Stimulated activated CD8-positive, alpha-beta memory T cell treated with anti-CD3 and anti-CD28 coated beads, Interleukin-7, amount 100 ng/mL, for 24 hours (primary cell): ENCODE measurements at regions not wholly inside any gene's neighbourhood (a gene's known extent, or its start where the extent isn't known, plus 50 kb on each side); places are given as distances from the start of the nearest gene placed in this dataset.
"Not testable (repeated sequence)": the region's sequence is repeated elsewhere in the genome, so short reads cannot be mapped to it uniquely, and the experiment has no call there.

Experiments used
- DNase-seq: peaks from one replicate; pipeline ENCODE4 v3.0.0-alpha.2; 2020; ENCODE audit warnings: low read depth

GRCh38 chr9:16278326-16278999 lies 592.0 kb downstream of the BNC2 start:
- no peak for DNase-seq

DNA sequence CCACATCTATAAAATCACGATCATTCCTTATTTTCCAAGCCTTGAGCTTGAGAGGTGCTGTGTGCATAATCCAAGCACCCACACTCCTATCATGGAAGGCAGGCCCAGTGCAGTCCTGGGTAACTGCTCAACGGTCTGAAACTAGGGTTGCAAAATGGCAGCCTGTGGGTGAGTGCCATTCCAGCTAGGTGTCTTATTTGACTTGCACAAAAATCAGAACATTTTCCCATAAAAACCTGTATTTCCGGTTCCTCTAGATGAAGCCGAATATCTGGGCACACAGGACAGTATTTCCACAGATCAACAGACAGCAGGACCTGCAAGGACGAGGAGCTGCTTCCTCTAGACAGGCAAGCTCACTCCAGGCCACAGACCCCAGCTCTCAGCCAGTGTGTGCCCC lies 588.8 kb downstream of the BNC2 start:
- DNase-seq: no peak

DNA sequence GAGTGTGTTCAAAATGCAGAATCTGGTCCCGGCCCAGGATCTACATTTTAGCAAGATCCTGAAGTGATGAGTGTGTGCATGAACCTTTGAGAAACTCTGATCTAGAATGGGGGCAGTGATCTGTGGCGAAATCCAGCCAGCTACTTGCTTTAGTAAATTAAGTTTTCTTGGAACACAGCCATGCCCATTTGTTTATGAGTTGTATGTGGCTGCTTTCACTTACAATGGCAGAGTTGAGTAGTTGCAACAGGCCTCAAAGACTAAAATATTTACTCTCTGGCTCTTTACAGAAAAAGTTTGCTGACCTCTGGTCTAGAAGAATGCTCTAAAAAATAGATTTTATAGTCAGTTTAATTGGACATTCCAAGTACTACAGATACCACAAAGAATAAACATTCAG lies 588.3 kb downstream of the BNC2 start:
- DNase-seq: no peak

DNA sequence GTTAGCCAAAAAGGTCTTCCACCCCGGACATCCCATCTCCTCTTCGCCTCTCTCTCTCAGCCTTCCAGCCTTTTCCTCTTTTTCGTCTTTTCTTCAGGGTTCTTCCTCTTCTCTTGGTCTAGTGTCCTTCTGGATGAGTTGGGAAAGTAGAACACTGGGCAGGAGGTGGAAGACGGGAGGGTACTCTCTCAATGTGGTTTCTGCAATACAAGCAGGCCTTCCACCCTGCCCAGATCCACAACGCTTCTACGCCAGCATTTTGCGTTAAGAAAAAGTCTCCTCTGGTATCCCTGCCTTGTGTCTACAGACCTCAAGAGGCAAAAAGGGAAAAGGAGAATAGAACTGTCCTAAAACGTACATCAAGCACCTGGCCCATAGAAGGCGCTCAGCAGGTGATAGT lies 587.8 kb downstream of the BNC2 start:
- DNase-seq: no peak

DNA sequence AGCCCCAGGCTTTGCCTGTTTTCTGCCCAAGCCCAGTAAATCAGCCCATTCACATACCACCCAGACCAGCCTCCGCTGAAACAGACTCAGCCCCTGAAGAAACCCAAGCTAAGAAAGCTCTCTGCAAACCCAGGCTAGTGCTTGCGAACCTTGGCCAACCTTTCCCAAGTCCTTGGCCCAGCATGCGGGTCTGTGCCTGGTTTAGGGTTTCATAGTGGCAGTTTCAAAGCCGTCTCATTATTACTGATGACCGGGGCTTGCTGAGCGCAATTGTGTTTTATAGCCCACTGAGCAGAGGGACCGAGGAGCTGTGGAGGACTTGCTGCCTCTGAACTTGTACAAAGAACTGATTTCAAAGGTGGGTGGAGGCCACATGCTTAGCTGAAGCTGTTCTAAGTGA lies 584.3 kb downstream of the BNC2 start:
- DNase-seq: no peak

- DNase-seq: no peak
Observed at GRCh38 chr9:16289639-16290038, 580.8 kb downstream of the BNC2 start.

GRCh38 chr9:16290169-16290568 lies 580.3 kb downstream of the BNC2 start:
- DNase-seq: no peak

GRCh38 chr9:16291921-16292320 lies 578.5 kb downstream of the BNC2 start:
- DNase-seq: no peak

DNA sequence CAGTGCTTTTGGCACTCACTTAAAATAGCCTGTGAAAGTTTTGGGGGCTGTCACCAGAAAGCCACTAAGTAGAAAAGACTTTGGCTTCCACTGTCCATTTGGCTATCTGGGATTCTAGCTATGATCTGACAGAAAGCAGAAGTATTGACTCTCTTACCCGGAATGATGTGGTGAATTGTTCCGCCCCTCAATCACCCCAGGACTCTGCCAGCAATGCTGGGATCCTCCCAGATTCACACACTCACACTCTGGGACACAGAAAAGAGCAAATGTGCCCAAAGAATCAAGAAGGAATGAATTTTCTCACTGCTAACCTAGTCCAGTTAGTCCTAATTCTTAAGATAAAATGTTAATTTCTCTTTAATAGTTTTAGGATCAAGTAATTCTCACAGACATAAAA lies 576.9 kb downstream of the BNC2 start:
- no peak for DNase-seq

GRCh38 chr9:16294133-16294770 lies 576.2 kb downstream of the BNC2 start:
- no peak for DNase-seq

- not testable (repeated sequence) for DNase-seq
Observed at GRCh38 chr9:16294940-16295339, 575.5 kb downstream of the BNC2 start.

GRCh38 chr9:16299368-16299767 lies 571.1 kb downstream of the BNC2 start:
- not testable (repeated sequence) for DNase-seq

- no peak for DNase-seq
Observed at GRCh38 chr9:16303506-16303905, 567.0 kb downstream of the BNC2 start.

DNA sequence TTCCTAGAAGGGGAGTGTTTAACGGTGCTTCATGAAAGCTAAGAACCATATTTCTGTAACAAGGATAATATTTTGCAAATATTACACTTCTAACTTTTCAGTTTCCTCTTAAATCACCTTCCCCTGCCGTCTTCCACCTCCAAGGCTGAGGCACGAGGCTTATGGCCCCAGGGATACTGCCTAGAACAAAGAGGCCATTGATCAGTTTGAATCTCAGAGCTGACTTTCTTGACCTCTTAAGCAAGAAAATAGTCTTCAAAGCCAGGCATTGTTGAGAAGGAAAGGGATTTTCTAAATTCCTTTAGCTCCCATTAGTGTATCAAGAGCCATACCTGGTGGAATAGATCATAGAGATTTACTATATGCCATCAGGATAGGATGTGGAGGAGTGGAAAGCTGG lies 566.2 kb downstream of the BNC2 start:
- DNase-seq: no peak

DNA sequence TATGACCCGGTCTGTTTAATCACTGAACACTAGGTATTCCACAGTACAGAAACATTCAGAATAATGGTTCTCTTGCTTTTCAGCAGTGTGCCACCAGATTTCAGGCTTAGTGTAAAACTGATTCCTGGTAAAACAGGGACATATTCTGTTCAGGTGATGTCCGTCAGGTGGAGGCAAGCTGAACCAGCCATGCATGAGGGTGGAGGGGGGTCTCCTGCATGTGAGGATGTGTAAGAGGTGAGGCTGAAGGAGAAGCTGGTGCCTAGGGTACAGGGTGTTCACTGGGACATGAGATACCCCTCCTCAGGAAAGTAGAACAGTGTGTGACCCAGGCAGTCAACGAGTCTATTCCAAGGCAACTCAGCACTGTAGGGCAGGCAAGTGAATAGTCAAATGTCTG lies 563.9 kb downstream of the BNC2 start:
- no peak for DNase-seq

DNA sequence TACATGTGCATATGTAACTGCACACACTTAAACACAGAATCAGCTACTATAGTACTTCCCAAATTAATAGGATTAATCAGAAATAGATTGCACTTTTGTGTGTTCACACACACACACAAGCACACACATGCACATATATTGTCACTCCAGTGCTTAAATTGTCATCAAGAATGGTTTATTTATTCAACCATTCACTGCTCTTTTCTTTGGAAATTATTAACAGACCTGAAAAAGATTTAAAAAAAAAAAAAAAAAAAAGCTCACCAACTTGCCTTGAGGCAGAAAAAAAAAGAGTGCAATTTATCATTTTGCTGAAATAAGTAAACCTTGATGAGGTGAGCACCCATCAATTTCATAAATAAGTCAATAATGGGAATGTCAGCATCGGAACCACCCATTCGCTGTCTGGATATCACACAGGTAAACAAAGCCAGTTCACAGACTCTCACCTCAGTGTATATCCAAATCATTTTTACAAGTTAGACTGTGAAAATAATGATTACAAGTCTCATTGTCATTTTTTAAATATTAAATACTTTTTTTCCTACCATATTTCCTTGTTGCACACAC lies 562.8 kb downstream of the BNC2 start:
- DNase-seq: no peak

GRCh38 chr9:16308645-16309044 lies 561.8 kb downstream of the BNC2 start:
- DNase-seq: no peak

GRCh38 chr9:16309082-16309468 lies 561.4 kb downstream of the BNC2 start:
- DNase-seq: no peak

- no peak for DNase-seq
Observed at GRCh38 chr9:16309469-16310271, 560.8 kb downstream of the BNC2 start.

DNA sequence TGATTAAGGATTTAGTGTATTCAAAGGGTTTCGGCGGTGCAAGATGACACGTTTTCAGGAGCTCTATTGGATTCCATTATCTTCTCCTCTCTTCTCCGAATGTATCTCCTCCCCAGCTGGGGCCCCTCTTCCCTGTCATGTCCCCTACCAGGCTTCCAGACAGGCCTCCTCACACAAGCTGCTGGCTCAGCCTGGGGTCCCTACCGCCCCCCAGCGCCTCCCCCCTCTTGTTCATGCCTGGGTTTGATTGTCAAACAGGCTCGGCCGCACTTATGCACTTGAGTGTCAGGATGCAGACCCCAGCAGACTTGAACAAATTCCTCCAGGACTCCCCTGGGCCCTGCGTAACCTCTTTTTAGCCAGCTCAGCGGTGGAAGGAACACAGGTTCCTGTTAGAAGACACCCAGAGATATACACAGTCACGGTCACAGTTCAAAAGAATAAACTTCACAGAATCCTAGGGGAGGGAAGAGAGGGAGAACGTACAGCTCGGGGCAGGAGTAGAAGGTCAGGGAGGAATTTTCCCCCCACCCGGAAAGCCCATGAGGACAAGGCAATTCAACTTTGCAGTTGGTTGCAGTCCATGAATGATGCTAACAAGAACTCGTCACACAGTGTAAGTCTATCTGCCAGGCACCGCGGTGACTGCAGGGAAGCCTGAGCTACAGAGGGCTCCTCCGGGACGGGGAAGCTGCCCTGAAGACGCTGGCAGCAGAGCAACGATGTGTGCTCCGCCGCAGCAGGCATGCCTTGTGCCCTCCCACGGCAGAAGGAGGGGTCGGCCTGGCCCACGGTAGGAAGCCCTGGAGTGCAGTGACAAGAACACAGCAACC lies 560.0 kb downstream of the BNC2 start:
- no peak for DNase-seq

DNA sequence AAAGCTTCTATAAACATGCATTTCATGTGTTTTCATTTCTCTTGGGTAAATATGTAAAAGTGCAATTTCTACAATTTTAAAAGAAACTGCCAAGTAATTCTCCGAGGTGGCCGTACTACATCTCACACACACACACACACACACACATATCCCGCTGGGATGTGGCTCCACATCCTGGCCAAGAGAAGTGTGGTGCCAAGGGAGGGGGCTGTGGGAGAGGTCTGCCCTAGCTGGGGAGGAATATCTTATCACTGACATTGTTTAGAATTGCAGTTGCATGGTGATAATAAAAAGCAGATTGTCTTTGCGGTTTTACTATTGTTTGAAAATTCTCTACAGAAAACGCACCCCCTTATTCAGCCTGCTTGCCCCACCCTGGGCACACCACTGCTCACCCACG lies 558.4 kb downstream of the BNC2 start:
- DNase-seq: no peak

DNA sequence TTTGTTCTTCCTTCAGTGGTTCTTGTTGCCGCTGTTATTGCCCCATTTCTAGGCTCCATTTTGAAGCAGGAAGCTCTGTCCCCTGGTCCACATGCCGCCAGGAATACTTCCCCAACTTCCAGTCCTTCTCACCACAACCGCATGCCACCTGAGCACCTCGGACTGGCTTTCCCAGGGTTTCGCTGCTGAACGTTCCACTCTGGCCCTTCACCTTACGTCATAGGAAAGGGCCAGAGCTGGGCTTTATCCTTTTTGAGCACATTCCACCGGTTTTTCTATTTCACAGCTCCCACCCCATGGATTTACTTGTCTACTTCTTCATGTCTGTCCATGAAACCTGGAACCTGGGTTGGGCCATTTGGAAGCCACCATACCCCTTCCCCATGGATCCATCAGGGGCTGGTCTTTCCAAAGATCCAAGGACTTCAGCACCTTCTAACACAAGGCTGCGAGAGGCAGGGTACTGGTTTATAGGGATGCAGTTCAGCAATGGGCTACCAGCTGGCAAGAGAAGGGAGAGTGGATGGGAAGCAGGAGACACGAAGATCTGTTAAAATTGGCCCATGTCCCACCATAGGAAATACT lies 557.4 kb downstream of the BNC2 start:
- DNase-seq: no peak
